Spleen (tissue), 11 donors: ENCODE measurements at regions not wholly inside any gene's neighbourhood (a gene's known extent, or its start where the extent isn't known, plus 50 kb on each side); places are given as distances from the start of the nearest gene placed in this dataset.

Experiments used
- DNase-seq: peaks from one replicate; pipeline ENCODE4 v3.0.0-alpha.2; 2020
- H3K27ac ChIP-seq, 8 donors: fragments of 200-600 bp; sonication (generic) in 7 of 8; 1 replicate in 4 of 8; 2 replicates in 4 of 8; pipeline versions ENCODE4 v1.5.0 to v1.8.0; 2016 to 2021; ENCODE audit warnings: inconsistent platforms in 4 of 8, mild to moderate bottlenecking in 4 of 8, moderate library complexity in 1 of 8
- H3K27me3 ChIP-seq, 7 donors: fragments of 200-600 bp; sonication (generic) in 6 of 7; replicated peaks in 1 of 7; 1 replicate in 4 of 7; 2 replicates in 3 of 7; pipeline versions ENCODE4 v1.5.0 to v1.8.0; 2016 to 2021; ENCODE audit warnings: inconsistent platforms in 3 of 7, mild to moderate bottlenecking in 1 of 7
- H3K36me3 ChIP-seq, 6 donors: fragments of 200-600 bp; sonication (generic) in 5 of 6; 1 replicate in 4 of 6; 2 replicates in 2 of 6; pipeline versions ENCODE4 v1.5.0 to v1.8.0; 2016 to 2021; ENCODE audit warnings: inconsistent platforms in 2 of 6
- H3K4me1 ChIP-seq, 6 donors: fragments of 200-600 bp; sonication (generic) in 5 of 6; 1 replicate in 3 of 6; 2 replicates in 3 of 6; pipeline versions ENCODE4 v1.5.0 to v1.8.0; 2016 to 2021; ENCODE audit warnings: inconsistent platforms in 3 of 6
- H3K4me3 ChIP-seq, 8 donors: fragments of 200-600 bp; sonication (generic) in 7 of 8; 1 replicate in 4 of 8; 2 replicates in 4 of 8; pipeline versions ENCODE4 v1.5.0 to v1.8.0; 2016 to 2021; ENCODE audit warnings: inconsistent platforms in 4 of 8, mild to moderate bottlenecking in 4 of 8, moderate library complexity in 2 of 8
- H3K9me3 ChIP-seq, 8 donors: fragments of 200-600 bp; sonication (generic) in 7 of 8; 1 replicate in 4 of 8; 2 replicates in 4 of 8; pipeline versions ENCODE4 v1.5.0 to v1.8.0; 2016 to 2021; ENCODE audit warnings: inconsistent platforms in 4 of 8
- POLR2A ChIP-seq, 3 donors: fragments of 450-650 bp; IDR thresholded peaks; one replicate each; pipeline ENCODE4 v1.5.1; 2017; ENCODE audit warnings: antibody characterized with exemption in 3 of 3, mild to moderate bottlenecking in 1 of 3
- POLR2AphosphoS5 ChIP-seq, 3 donors: sonication (generic); formaldehyde crosslinking; IDR thresholded peaks; one replicate each; pipeline ENCODE4 v1.5.1; 2017; ENCODE audit warnings: antibody characterized with exemption in 3 of 3
- WGBS, 5 donors: extraction: QIAGEN DNeasy Blood & Tissue Kit in 3 of 5; methylation state at CpG; one replicate each; pipeline versions ENCODE4 v1.1.5 to v1.1.7; 2013 to 2018; 5-methylcytosine and 5-hydroxymethylcytosine counted together
- intact Hi-C: fragments of 100-400 bp; cut with DNase I; formaldehyde crosslinking; loops from one replicate; pipeline ENCODE4 v1.15.0; 2023; ENCODE audit warnings: low total_unique reads
- TF ChIP-seq, protein P1 (sequence below), 11 experiments: fragments of 200-600 bp in 7 of 11; fragments of 450-650 bp in 4 of 11; sonication (generic) in 4 of 11; IDR thresholded peaks in 8 of 11; conservative IDR thresholded peaks in 3 of 11; 1 replicate in 7 of 11; 2 replicates in 4 of 11; pipeline versions ENCODE4 v1.4.0 to v1.8.0; 2016 to 2021; ENCODE audit warnings: antibody characterized with exemption in 11 of 11, inconsistent platforms in 4 of 11, mild to moderate bottlenecking in 1 of 11
- donor health status: healthy with polysubstance abuse.
- donor health status: DM: no; HTN: no; CAD: no; lungs with moderate emphysema.
- donor health status: DM: no; HTN: no; CAD: no.
- donor health status: Bipolar disorder and iron deficiency.
- donor health status: healthy.
- donor health status: DM: no; HTN: no; CAD: no.
- donor health status: DM: yes; HTN: yes; CAD: no.

- WGBS, 5 donors = 19 to 49% (median 34%) methylated on average over 3 of the region's 3 CpGs
- intact Hi-C loops = no loop called here
- peak overlapping the region in 4 of 8 donors; percentile 10 to 76 (median 72) for H3K27ac ChIP-seq
- peaks cover 0 to 50% (median 25%) of the 10 kb centered on the region in 6 donors for H3K4me1 ChIP-seq
- H3K4me3 ChIP-seq = no peak overlapping the region
- TF ChIP-seq POLR2AphosphoS5 (IDR thresholded peaks at IDR 0.05) = no peak
- H3K27me3 ChIP-seq = no peaks in the 10 kb centered on the region
- DNase-seq = no peak
- H3K9me3 ChIP-seq = no peaks in the 10 kb centered on the region
- no peaks in the 10 kb centered on the region for H3K36me3 ChIP-seq
Measured at GRCh38 chr21:29238967-29239290, 59.8 kb upstream of the BACH1 start.

DNA sequence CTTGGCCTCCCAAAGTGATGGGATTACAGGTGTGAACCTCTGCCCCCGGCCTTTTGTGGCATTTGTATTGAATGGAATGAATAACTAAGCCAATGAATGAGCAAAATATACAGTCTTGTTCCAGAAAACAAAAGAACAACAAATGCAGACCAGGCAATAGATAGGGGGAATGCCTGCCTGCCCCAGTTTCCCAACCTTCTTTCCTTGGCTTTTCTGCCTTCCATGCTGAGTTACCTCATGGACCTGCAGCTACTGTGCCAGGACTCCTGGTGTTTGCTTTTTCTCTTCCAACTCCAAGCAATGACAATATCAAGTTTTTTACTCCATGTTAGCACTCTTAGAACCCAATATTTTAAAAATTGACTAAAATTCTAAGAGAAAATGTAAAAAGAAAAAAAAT lies 58.6 kb upstream of the BACH1 start:
- WGBS, 5 donors = 87 to 100% (median 89%) methylated on average over 1 of the region's 1 CpG
- H3K36me3 ChIP-seq = no peaks in the 10 kb centered on the region
- TF ChIP-seq POLR2AphosphoS5 (IDR thresholded peaks at IDR 0.05) = no peak
- TF ChIP-seq, protein P1, sequence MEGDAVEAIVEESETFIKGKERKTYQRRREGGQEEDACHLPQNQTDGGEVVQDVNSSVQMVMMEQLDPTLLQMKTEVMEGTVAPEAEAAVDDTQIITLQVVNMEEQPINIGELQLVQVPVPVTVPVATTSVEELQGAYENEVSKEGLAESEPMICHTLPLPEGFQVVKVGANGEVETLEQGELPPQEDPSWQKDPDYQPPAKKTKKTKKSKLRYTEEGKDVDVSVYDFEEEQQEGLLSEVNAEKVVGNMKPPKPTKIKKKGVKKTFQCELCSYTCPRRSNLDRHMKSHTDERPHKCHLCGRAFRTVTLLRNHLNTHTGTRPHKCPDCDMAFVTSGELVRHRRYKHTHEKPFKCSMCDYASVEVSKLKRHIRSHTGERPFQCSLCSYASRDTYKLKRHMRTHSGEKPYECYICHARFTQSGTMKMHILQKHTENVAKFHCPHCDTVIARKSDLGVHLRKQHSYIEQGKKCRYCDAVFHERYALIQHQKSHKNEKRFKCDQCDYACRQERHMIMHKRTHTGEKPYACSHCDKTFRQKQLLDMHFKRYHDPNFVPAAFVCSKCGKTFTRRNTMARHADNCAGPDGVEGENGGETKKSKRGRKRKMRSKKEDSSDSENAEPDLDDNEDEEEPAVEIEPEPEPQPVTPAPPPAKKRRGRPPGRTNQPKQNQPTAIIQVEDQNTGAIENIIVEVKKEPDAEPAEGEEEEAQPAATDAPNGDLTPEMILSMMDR (IDR thresholded peaks at IDR 0.05 in 8 of 11, conservative IDR thresholded peaks at IDR 0.05 in 3 of 11) = no peak
- TF ChIP-seq POLR2A (IDR thresholded peaks at IDR 0.05) = no peak
- no peak for DNase-seq
- H3K4me3 ChIP-seq = no peak overlapping the region
- intact Hi-C loops = no loop called here
- H3K9me3 ChIP-seq = no peaks in the 10 kb centered on the region
- H3K27me3 ChIP-seq = no peaks in the 10 kb centered on the region
- H3K4me1 ChIP-seq = peaks cover 0 to 50% (median 25%) of the 10 kb centered on the region in 6 donors
- peak overlapping the region in 1 of 8 donors; percentile 76 for H3K27ac ChIP-seq

DNA sequence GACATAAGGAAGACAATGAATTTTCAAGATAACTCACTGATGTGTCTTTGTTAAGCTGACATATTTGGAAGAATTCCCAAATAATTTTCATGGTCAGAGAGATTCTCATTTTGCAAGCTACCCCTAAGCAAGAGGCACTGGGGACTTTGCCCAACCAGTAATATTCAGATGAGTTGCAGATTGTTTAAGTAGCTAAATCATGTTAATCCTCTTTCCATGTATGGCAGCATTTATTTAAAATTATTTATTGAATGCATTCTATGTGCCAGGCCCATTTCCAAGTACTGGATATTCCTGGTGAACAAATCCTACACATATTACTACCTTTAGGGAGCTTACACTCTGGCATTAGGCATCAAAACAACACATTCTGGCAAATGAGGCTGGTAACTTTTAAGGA lies 56.5 kb upstream of the BACH1 start:
- no peaks in the 10 kb centered on the region for H3K36me3 ChIP-seq
- DNase-seq = no peak
- no peak overlapping the region for H3K27ac ChIP-seq
- H3K4me1 ChIP-seq = peaks cover 0 to 32% (median 13%) of the 10 kb centered on the region in 6 donors
- intact Hi-C loops = no loop called here
- no peaks in the 10 kb centered on the region for H3K9me3 ChIP-seq
- H3K4me3 ChIP-seq = no peak overlapping the region
- no peaks in the 10 kb centered on the region for H3K27me3 ChIP-seq
- TF ChIP-seq POLR2AphosphoS5 (IDR thresholded peaks at IDR 0.05) = no peak

GRCh38 chr21:29243188-29243587 lies 55.5 kb upstream of the BACH1 start:
- 91 to 100% (median 100%) methylated on average over 1 of the region's 1 CpG for WGBS, 5 donors
- intact Hi-C loops = no loop called here
- H3K27ac ChIP-seq = no peak overlapping the region
- no peak for DNase-seq
- H3K4me3 ChIP-seq = no peak overlapping the region
- TF ChIP-seq POLR2AphosphoS5 (IDR thresholded peaks at IDR 0.05) (no peak), POLR2A (IDR thresholded peaks at IDR 0.05) (no peak)
- TF ChIP-seq, protein P1 (IDR thresholded peaks at IDR 0.05 in 8 of 11, conservative IDR thresholded peaks at IDR 0.05 in 3 of 11) = no peak
- no peaks in the 10 kb centered on the region for H3K36me3 ChIP-seq
- no peaks in the 10 kb centered on the region for H3K27me3 ChIP-seq
- H3K4me1 ChIP-seq = peaks cover 0 to 31% (median 7%) of the 10 kb centered on the region in 6 donors
- no peaks in the 10 kb centered on the region for H3K9me3 ChIP-seq

- Histone ChIP-seq H3K4me3 (no peak overlapping the region), H3K27me3 (no peaks in the 10 kb centered on the region), H3K36me3 (no peaks in the 10 kb centered on the region), H3K9me3 (no peaks in the 10 kb centered on the region), H3K4me1 (peaks cover 0 to 20% (median 4%) of the 10 kb centered on the region in 6 donors), H3K27ac (peak overlapping the region in 3 of 8 donors; percentile 22 to 26 (median 23))
- no peak for DNase-seq
- intact Hi-C loops = no loop called here
- 42 to 69% (median 48%) methylated on average over 3 of the region's 3 CpGs for WGBS, 5 donors
- TF ChIP-seq, protein P1 (IDR thresholded peaks at IDR 0.05 in 8 of 11, conservative IDR thresholded peaks at IDR 0.05 in 3 of 11) = no peak
- TF ChIP-seq POLR2A (IDR thresholded peaks at IDR 0.05) = no peak
- TF ChIP-seq POLR2AphosphoS5 (IDR thresholded peaks at IDR 0.05) = no peak
Measured at GRCh38 chr21:29245104-29245643, 53.5 kb upstream of the BACH1 start.
